H1 (cell line): ENCODE measurements at regions not wholly inside any gene's neighbourhood (a gene's known extent, or its start where the extent isn't known, plus 50 kb on each side); places are given as distances from the start of the nearest gene placed in this dataset.

Experiments used
- CTCF ChIA-PET: fragments of 300-600 bp; sonication (Branson Sonifier 250); formaldehyde crosslinking; loops from one replicate; lab custom pipeline; 2021; ENCODE audit not compliant: partially characterized antibody; lab: Charles Lee
- POLR2A ChIA-PET: fragments of 300-600 bp; sonication (Branson Sonifier 250); formaldehyde crosslinking; loops from one replicate; lab custom pipeline; 2021; ENCODE audit warnings: inconsistent platforms; ENCODE audit not compliant: partially characterized antibody; lab: Charles Lee
- DNase-seq, 2 experiments: peaks; one replicate each; pipeline versions ENCODE4 v3.0.0 to v3.0.0-alpha.2; 2010 to 2022; ENCODE audit warnings: low spot score in 2 of 2, low read depth in 1 of 2, mixed read lengths in 1 of 2
- FAIRE-seq: peaks from 2 replicates; lab custom pipeline; 2011; peaks lifted over from hg19 to GRCh38; lab: Jason Lieb, UNC
- H2AFZ ChIP-seq: 2 replicates; pipeline ENCODE4 v1.8.1; 2012; ENCODE audit warnings: low read length, inconsistent platforms
- H2AK5ac ChIP-seq: 2 replicates; pipeline ENCODE4 v1.6.1; 2013; ENCODE audit warnings: low read depth, low read length
- H2BK120ac ChIP-seq: replicated peaks from 2 replicates; pipeline ENCODE3; 2013; ENCODE audit warnings: low read depth, low read length, inconsistent platforms
- H2BK12ac ChIP-seq: 2 replicates; pipeline ENCODE4 v1.6.1; 2013; ENCODE audit warnings: low read depth, low read length
- H2BK15ac ChIP-seq: 2 replicates; pipeline ENCODE4 v1.6.1; 2013; ENCODE audit warnings: low read length
- H2BK20ac ChIP-seq: 2 replicates; pipeline ENCODE4 v1.6.1; 2013; ENCODE audit warnings: low read length
- H2BK5ac ChIP-seq: 2 replicates; pipeline ENCODE4 v1.6.1; 2013; ENCODE audit warnings: low read depth, low read length
- H3K14ac ChIP-seq: 2 replicates; pipeline ENCODE4 v1.6.1; 2013; ENCODE audit warnings: inconsistent platforms; ENCODE audit not compliant: insufficient read length
- H3K18ac ChIP-seq: 2 replicates; pipeline ENCODE4 v1.6.1; 2013; ENCODE audit warnings: low read length; ENCODE audit errors: extremely low read depth
- H3K23ac ChIP-seq: 2 replicates; pipeline ENCODE4 v1.6.1; 2013; ENCODE audit warnings: inconsistent platforms; ENCODE audit not compliant: insufficient read length
- H3K23me2 ChIP-seq: 2 replicates; pipeline ENCODE4 v1.6.1; 2013; ENCODE audit warnings: low read depth, low read length
- H3K27ac ChIP-seq: 2 replicates; pipeline ENCODE4 v1.6.1; 2011; ENCODE audit warnings: low read depth, low read length, inconsistent platforms
- H3K27me3 ChIP-seq, 4 experiments: replicated peaks in 1 of 4; 1 replicate in 1 of 4; 2 replicates in 3 of 4; pipeline versions ENCODE4 v1.6.1 to v1.8.1; 2011 to 2013; ENCODE audit warnings: low read length in 3 of 4, mild to moderate bottlenecking in 3 of 4, inconsistent platforms in 2 of 4, mixed read lengths in 2 of 4, moderate library complexity in 1 of 4; ENCODE audit not compliant: control insufficient read depth in 3 of 4, insufficient read depth in 3 of 4; ENCODE audit errors: extremely low read depth in 1 of 4
- H3K36me3 ChIP-seq, 4 experiments: 2 replicates each; pipeline versions ENCODE4 v1.6.1 to v1.8.1; 2011 to 2013; ENCODE audit warnings: mild to moderate bottlenecking in 4 of 4, low read length in 3 of 4, moderate library complexity in 2 of 4, control low read depth in 1 of 4, inconsistent platforms in 1 of 4; ENCODE audit not compliant: insufficient read depth in 4 of 4, control insufficient read depth in 2 of 4
- H3K4ac ChIP-seq: replicated peaks from 2 replicates; pipeline ENCODE3; 2013; ENCODE audit warnings: low read length, low read depth, mixed read lengths, inconsistent platforms; ENCODE audit not compliant: insufficient read length
- H3K4me1 ChIP-seq, 4 experiments: replicated peaks in 1 of 4; 1 replicate in 1 of 4; 2 replicates in 3 of 4; pipeline versions ENCODE4 v1.6.1 to v1.8.1; 2011 to 2013; ENCODE audit warnings: low read length in 3 of 4, inconsistent platforms in 2 of 4, mixed read lengths in 1 of 4; ENCODE audit not compliant: insufficient read depth in 4 of 4, control insufficient read depth in 3 of 4
- H3K4me2 ChIP-seq, 2 experiments: 2 replicates each; pipeline versions ENCODE4 v1.6.1 to v1.8.1; 2011 to 2013; ENCODE audit warnings: low read depth in 2 of 2, low read length in 2 of 2, control low read depth in 1 of 2, inconsistent platforms in 1 of 2, mild to moderate bottlenecking in 1 of 2; ENCODE audit not compliant: insufficient read depth in 1 of 2
- H3K4me3 ChIP-seq, 4 experiments: fragments of 200-600, 300-600 bp in 1 of 4; sonication (generic), shearing (Covaris generic), sonication (Bioruptor Twin) in 1 of 4; 2 replicates each; pipeline versions ENCODE4 v1.5.1 to v1.8.1; 2011 to 2016; ENCODE audit warnings: low read length in 4 of 4, low read depth in 3 of 4, control low read depth in 2 of 4, inconsistent platforms in 2 of 4, mild to moderate bottlenecking in 2 of 4, mixed read lengths in 1 of 4, moderate library complexity in 1 of 4; ENCODE audit not compliant: insufficient read depth in 2 of 4; ENCODE audit errors: extremely low read depth in 1 of 4
- H3K56ac ChIP-seq: replicated peaks from 2 replicates; pipeline ENCODE3; 2013; ENCODE audit warnings: low read depth, mild to moderate bottlenecking, mixed read lengths, low read length, inconsistent platforms; ENCODE audit not compliant: insufficient read length
- H3K79me1 ChIP-seq: 2 replicates; pipeline ENCODE4 v1.6.1; 2013; ENCODE audit warnings: low read depth, low read length, control low read depth
- H3K79me2 ChIP-seq, 2 experiments: 2 replicates each; pipeline versions ENCODE4 v1.6.1 to v1.8.1; 2012 to 2013; ENCODE audit warnings: low read length in 2 of 2, mild to moderate bottlenecking in 2 of 2, inconsistent platforms in 1 of 2; ENCODE audit not compliant: insufficient read depth in 2 of 2, control insufficient read depth in 1 of 2
- H3K9ac ChIP-seq, 4 experiments: replicated peaks in 1 of 4; 1 replicate in 1 of 4; 2 replicates in 3 of 4; pipeline versions ENCODE4 v1.6.1 to v1.8.1; 2011 to 2013; ENCODE audit warnings: low read depth in 3 of 4, low read length in 3 of 4, control low read depth in 2 of 4, mild to moderate bottlenecking in 2 of 4, moderate library complexity in 2 of 4, inconsistent platforms in 1 of 4; ENCODE audit errors: extremely low read depth in 1 of 4
- H3K9me3 ChIP-seq, 2 experiments: 2 replicates each; pipeline versions ENCODE4 v1.6.1 to v1.8.1; 2012 to 2013; ENCODE audit warnings: mild to moderate bottlenecking in 2 of 2, moderate library complexity in 2 of 2, control low read depth in 1 of 2, inconsistent platforms in 1 of 2, low read depth in 1 of 2, low read length in 1 of 2, mixed read lengths in 1 of 2; ENCODE audit not compliant: insufficient read depth in 2 of 2
- H4K20me1 ChIP-seq, 2 experiments: replicated peaks in 1 of 2; 2 replicates each; pipeline versions ENCODE3 to v1.8.1; 2011 to 2013; ENCODE audit warnings: inconsistent platforms in 2 of 2, low read length in 2 of 2, mild to moderate bottlenecking in 1 of 2; ENCODE audit not compliant: insufficient read depth in 2 of 2, control insufficient read depth in 1 of 2
- H4K5ac ChIP-seq: 2 replicates; pipeline ENCODE4 v1.6.1; 2013; ENCODE audit warnings: low read length, low read depth, mixed read lengths, inconsistent platforms; ENCODE audit not compliant: insufficient read length
- H4K8ac ChIP-seq: 2 replicates; pipeline ENCODE4 v1.8.0; 2013; ENCODE audit warnings: mild to moderate bottlenecking, moderate library complexity, low read length, inconsistent platforms; ENCODE audit not compliant: insufficient read depth; ENCODE audit errors: extremely low read depth
- H4K91ac ChIP-seq: replicated peaks from 2 replicates; pipeline ENCODE3; 2013; ENCODE audit warnings: low read length, mixed read lengths, inconsistent platforms; ENCODE audit not compliant: insufficient read length
- BCL11A ChIP-seq, 2 experiments: IDR thresholded peaks; one replicate each; pipeline ENCODE4 v1.6.1; 2011; ENCODE audit warnings: low read depth in 2 of 2, low read length in 2 of 2, mild to moderate bottlenecking in 2 of 2
- CBX5 ChIP-seq: fragments of 300-800, 300-1000 bp; sonication (generic); IDR thresholded peaks from 2 replicates; pipeline ENCODE4 v1.7.1; 2016; ENCODE audit warnings: antibody characterized with exemption, low read length, low read depth
- CHD2 ChIP-seq: IDR thresholded peaks from 2 replicates; pipeline ENCODE4 v1.6.1; 2012; ENCODE audit warnings: low read length, improper control_type of control experiment
- JUN ChIP-seq: IDR thresholded peaks from 2 replicates; pipeline ENCODE4 v1.6.1; 2011; ENCODE audit warnings: low read depth, mild to moderate bottlenecking, improper control_type of control experiment, low read length
- KDM1A ChIP-seq: fragments of 200-600, 300-600 bp; sonication (generic); IDR thresholded peaks from 2 replicates; pipeline ENCODE4 v1.7.1; 2016; ENCODE audit warnings: mild to moderate bottlenecking, low read length, borderline replicate concordance
- KDM4A ChIP-seq: IDR thresholded peaks from one replicate; pipeline ENCODE4 v1.7.1; 2012; ENCODE audit warnings: low read depth, mild to moderate bottlenecking, moderate library complexity, low read length, inconsistent platforms; ENCODE audit not compliant: severe bottlenecking
- RNF2 ChIP-seq: fragments of 200-900, 300-1000 bp; sonication (generic); IDR thresholded peaks from 2 replicates; pipeline ENCODE4 v1.7.1; 2016; ENCODE audit warnings: borderline replicate concordance, low read depth, mild to moderate bottlenecking, antibody characterized with exemption, low read length; ENCODE audit not compliant: poor library complexity, severe bottlenecking; ENCODE audit errors: missing control alignments
- SIX5 ChIP-seq: IDR thresholded peaks from 2 replicates; pipeline ENCODE4 v1.6.1; 2011; ENCODE audit warnings: mild to moderate bottlenecking, low read depth, low read length
- SP1 ChIP-seq: IDR thresholded peaks from 2 replicates; pipeline ENCODE4 v1.6.1; 2011; ENCODE audit warnings: low read depth, low read length
- TAF1 ChIP-seq: IDR thresholded peaks from 2 replicates; pipeline ENCODE4 v1.6.1; 2011; ENCODE audit warnings: mild to moderate bottlenecking, low read depth, low read length
- WGBS, 2 experiments: shearing (Covaris generic) in 1 of 2; methylation state at CpG; one replicate each; pipeline versions ENCODE4 v1.1.6 to v1.1.7; 2013 to 2015; ENCODE audit warnings: low lambda C conversion rate in 2 of 2, mixed read lengths in 2 of 2, inconsistent platforms in 1 of 2, low coverage in 1 of 2, missing lambda C conversion rate in 1 of 2; ENCODE audit not compliant: insufficient replicate concordance in 2 of 2, insufficient coverage in 1 of 2, insufficient read length in 1 of 2; ENCODE audit errors: extremely low coverage in 1 of 2, missing lambda C conversion rate in 1 of 2; 5-methylcytosine and 5-hydroxymethylcytosine counted together
- TF ChIP-seq, protein P1 (sequence below): IDR thresholded peaks from 2 replicates; pipeline ENCODE4 v1.6.1; 2011; ENCODE audit warnings: low read length, improper control_type of control experiment

DNA sequence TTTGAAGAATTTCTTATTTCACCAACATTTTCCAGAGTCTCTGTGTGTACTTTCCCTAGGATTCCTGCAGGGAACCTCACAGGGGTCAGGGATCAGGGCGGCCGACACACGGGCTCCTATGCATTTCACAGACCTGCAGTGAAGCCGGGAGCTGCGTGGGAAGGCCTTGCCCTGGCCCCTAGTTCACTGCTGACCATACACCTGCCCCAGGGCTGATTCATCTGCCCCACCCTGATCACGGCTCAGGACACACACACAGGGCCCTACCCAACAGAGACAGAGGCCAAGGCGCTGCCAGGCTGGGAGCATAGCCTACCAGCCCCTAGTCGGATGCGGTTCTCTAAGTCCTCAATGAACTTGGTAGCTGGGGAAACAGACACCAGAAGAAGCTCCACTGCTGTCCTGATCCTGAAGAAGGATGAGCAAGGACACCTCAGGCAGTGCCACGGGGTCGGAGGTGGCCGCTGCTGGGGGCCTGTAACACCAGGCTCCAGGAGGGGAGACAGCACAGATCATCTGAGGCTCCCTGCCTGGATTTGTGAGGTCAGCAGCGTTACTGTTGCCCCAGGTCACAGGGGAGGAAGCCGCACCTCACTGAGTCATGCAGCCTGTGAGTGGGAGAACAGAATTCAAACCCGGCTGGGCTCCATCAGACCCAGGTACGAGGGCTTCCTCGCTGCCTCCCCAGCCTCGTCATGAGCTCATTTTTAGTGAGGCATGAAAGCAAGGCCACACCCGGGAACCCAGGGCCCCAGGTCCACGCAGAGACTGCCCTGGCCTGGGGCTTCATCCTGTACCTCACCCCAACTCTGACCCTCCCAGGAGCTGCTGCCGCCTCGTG is 278.8 kb upstream of the PPP2R2D start:
- Histone ChIP-seq H2BK5ac (no peak overlapping the region), H2BK20ac (no peak overlapping the region), H3K4ac (no peak overlapping the region), H4K8ac (peak overlapping the region; percentile 51), H2BK120ac (no peak overlapping the region), H3K79me2 (no peaks in the 10 kb centered on the region), H4K20me1 (no peaks in the 10 kb centered on the region), H3K23me2 (0 out of 2 replicates have a peak, but pooled peaks cover 4% of the 10 kb centered on the region), H3K56ac (no peak overlapping the region), H3K4me1 (no peaks in the 10 kb centered on the region; a peak in 2 of 7 replicates), H3K14ac (no peak overlapping the region), H2BK15ac (no peak overlapping the region), H3K9ac (no peak overlapping the region), H3K27me3 (no peaks in the 10 kb centered on the region), H4K5ac (no peak overlapping the region), H2AK5ac (no peak overlapping the region), H3K36me3 (no peaks in the 10 kb centered on the region), H3K9me3 (peaks cover 0 to 4% of the 10 kb centered on the region in 2 experiments; a peak in 1 of 4 replicates), H3K79me1 (no peaks in the 10 kb centered on the region), H3K4me2 (no peak overlapping the region), H3K27ac (no peak overlapping the region), H2AFZ (no peak overlapping the region), H3K18ac (no peak overlapping the region), H3K4me3 (no peak overlapping the region), H2BK12ac (no peak overlapping the region), H4K91ac (no peak overlapping the region), H3K23ac (no peak overlapping the region)
- no peak for DNase-seq
- 87% methylated on average over 22 of the region's 22 CpGs; no CpG with 5 or more reads in 1 of the 2 experiments for WGBS, 2 experiments
- FAIRE-seq, result no peak
- ChIA-PET CTCF (interaction anchor here (1.1 kb wide), 1 partner anchor 50 kb away, joined by 3 read pairs; no protein-coding TSS in a partner anchor), POLR2A (no interaction called here)
- TF ChIP-seq JUN (no peak), TAF1 (no peak), SIX5 (no peak), BCL11A (IDR thresholded peaks at IDR 0.05; ENCODE audit: low read depth in 2 of 2, low read length in 2 of 2) (no peak), SP1 (no peak), CHD2 (no peak), RNF2 (no peak), KDM1A (no peak), KDM4A (no peak), CBX5 (no peak)
- TF ChIP-seq, protein P1, sequence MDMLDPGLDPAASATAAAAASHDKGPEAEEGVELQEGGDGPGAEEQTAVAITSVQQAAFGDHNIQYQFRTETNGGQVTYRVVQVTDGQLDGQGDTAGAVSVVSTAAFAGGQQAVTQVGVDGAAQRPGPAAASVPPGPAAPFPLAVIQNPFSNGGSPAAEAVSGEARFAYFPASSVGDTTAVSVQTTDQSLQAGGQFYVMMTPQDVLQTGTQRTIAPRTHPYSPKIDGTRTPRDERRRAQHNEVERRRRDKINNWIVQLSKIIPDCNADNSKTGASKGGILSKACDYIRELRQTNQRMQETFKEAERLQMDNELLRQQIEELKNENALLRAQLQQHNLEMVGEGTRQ, result no peak
